WTC11 (cell line): ENCODE measurements at regions not wholly inside any gene's neighbourhood (a gene's known extent, or its start where the extent isn't known, plus 50 kb on each side); places are given as distances from the start of the nearest gene placed in this dataset.

Source experiments
- ATAC-seq: fragments of 200-7000 bp; cut with Tn5 transposase; 2 replicates; pipeline ENCODE4 v1.10.0; 2021; ENCODE audit warnings: mild to moderate bottlenecking, moderate library complexity
- CTCF ChIA-PET: fragments of 300-600 bp; sonication (Branson Sonifier 250); formaldehyde crosslinking; loops from one replicate; lab custom pipeline; 2021; ENCODE audit warnings: antibody characterized with exemption; lab: Charles Lee
- POLR2A ChIA-PET: fragments of 350-600 bp; sonication (Branson Sonifier 250); formaldehyde crosslinking; loops from one replicate; lab custom pipeline; 2021; ENCODE audit warnings: antibody characterized with exemption; lab: Charles Lee
- DNase-seq: peaks from one replicate; pipeline ENCODE4 v3.0.0; 2021; ENCODE audit warnings: low spot score
- H3K27ac Mint-ChIP-seq: 2 replicates; pipeline ENCODE4 v1.8.0; 2021; ENCODE audit warnings: mixed read lengths
- H3K27me3 Mint-ChIP-seq: 2 replicates; pipeline ENCODE4 v1.8.0; 2021; ENCODE audit warnings: low read depth, mild to moderate bottlenecking, moderate library complexity, mixed read lengths
- H3K36me3 Mint-ChIP-seq: 2 replicates; pipeline ENCODE4 v1.8.0; 2021; ENCODE audit warnings: mixed read lengths
- H3K4me1 Mint-ChIP-seq: 2 replicates; pipeline ENCODE4 v1.8.0; 2022; ENCODE audit warnings: mixed read lengths
- H3K4me3 Mint-ChIP-seq: 2 replicates; pipeline ENCODE4 v1.8.0; 2021; ENCODE audit warnings: mild to moderate bottlenecking, moderate library complexity, mixed read lengths
- H3K9me3 Mint-ChIP-seq: 2 replicates; pipeline ENCODE4 v1.8.0; 2021; ENCODE audit warnings: mixed read lengths
- ATF1 ChIP-seq: sonication (generic); formaldehyde crosslinking; IDR thresholded peaks from 2 replicates; pipeline ENCODE4 v1.8.1; 2023; ENCODE audit warnings: mild to moderate bottlenecking, moderate library complexity, missing genetic modification reagents
- ATF2 ChIP-seq: sonication (generic); formaldehyde crosslinking; IDR thresholded peaks from 2 replicates; pipeline ENCODE4 v1.8.1; 2022; ENCODE audit warnings: low read depth, missing genetic modification reagents, borderline replicate concordance
- CBFB ChIP-seq: sonication (generic); formaldehyde crosslinking; IDR thresholded peaks from 2 replicates; pipeline ENCODE4 v1.8.1; 2022; ENCODE audit warnings: mild to moderate bottlenecking, low read depth, missing genetic modification reagents
- EMX1 ChIP-seq: fragments of 250-450 bp; sonication (Bioruptor Pico); IDR thresholded peaks from 2 replicates; pipeline ENCODE4 v1.8.0; 2021; ENCODE audit warnings: mild to moderate bottlenecking
- ESRRA ChIP-seq: sonication (generic); formaldehyde crosslinking; IDR thresholded peaks from 2 replicates; pipeline ENCODE4 v1.8.1; 2022; ENCODE audit warnings: mild to moderate bottlenecking, missing genetic modification reagents, borderline replicate concordance
- FOXJ3 ChIP-seq: sonication (generic); formaldehyde crosslinking; IDR thresholded peaks from 2 replicates; pipeline ENCODE4 v1.9.0; 2021; ENCODE audit warnings: missing genetic modification reagents, mild to moderate bottlenecking, borderline replicate concordance
- FOXK1 ChIP-seq: sonication (generic); formaldehyde crosslinking; IDR thresholded peaks from 2 replicates; pipeline ENCODE4 v1.8.0; 2022; ENCODE audit warnings: mild to moderate bottlenecking, moderate library complexity, missing genetic modification reagents
- GTF2I ChIP-seq: fragments of 250-450 bp; sonication (Bioruptor Pico); conservative IDR thresholded peaks from 2 replicates; pipeline ENCODE4 v1.4.0; 2021; ENCODE audit warnings: mild to moderate bottlenecking
- IRF2 ChIP-seq: sonication (generic); formaldehyde crosslinking; IDR thresholded peaks from 2 replicates; pipeline ENCODE4 v1.8.0; 2022; ENCODE audit warnings: low read depth, missing genetic modification reagents, borderline replicate concordance
- MYBL2 ChIP-seq: sonication (generic); formaldehyde crosslinking; IDR thresholded peaks from 2 replicates; pipeline ENCODE4 v1.8.1; 2023; ENCODE audit warnings: mild to moderate bottlenecking, moderate library complexity, missing genetic modification reagents
- NR3C1 ChIP-seq: sonication (generic); formaldehyde crosslinking; conservative IDR thresholded peaks from 2 replicates; pipeline ENCODE4 v1.8.1; 2023; ENCODE audit warnings: low read depth, mild to moderate bottlenecking, missing genetic modification reagents
- PRDM15 ChIP-seq: sonication (generic); formaldehyde crosslinking; IDR thresholded peaks from 2 replicates; pipeline ENCODE4 v1.8.0; 2022; ENCODE audit warnings: missing genetic modification reagents
- SP1 ChIP-seq: sonication (generic); formaldehyde crosslinking; conservative IDR thresholded peaks from 2 replicates; pipeline ENCODE4 v1.8.1; 2022; ENCODE audit warnings: missing genetic modification reagents
- TEAD1 ChIP-seq: sonication (generic); formaldehyde crosslinking; IDR thresholded peaks from 2 replicates; pipeline ENCODE4 v1.8.0; 2022; ENCODE audit warnings: mild to moderate bottlenecking, missing genetic modification reagents
- ZNF219 ChIP-seq: sonication (generic); formaldehyde crosslinking; IDR thresholded peaks from 2 replicates; pipeline ENCODE4 v1.8.0; 2023; ENCODE audit warnings: missing genetic modification reagents, mild to moderate bottlenecking, borderline replicate concordance
- ZNF317 ChIP-seq: sonication (generic); formaldehyde crosslinking; IDR thresholded peaks from 2 replicates; pipeline ENCODE4 v1.8.1; 2023; ENCODE audit warnings: low read depth, mild to moderate bottlenecking, moderate library complexity, missing genetic modification reagents, borderline replicate concordance
- ZNF423 ChIP-seq: fragments of 250-450 bp; sonication (Bioruptor Pico); IDR thresholded peaks from 2 replicates; pipeline ENCODE4 v2.1.2; 2022; ENCODE audit warnings: mild to moderate bottlenecking, moderate library complexity
- ZNF512 ChIP-seq: sonication (generic); formaldehyde crosslinking; IDR thresholded peaks from 2 replicates; pipeline ENCODE4 v1.8.1; 2022; ENCODE audit warnings: missing genetic modification reagents, borderline replicate concordance
- TF ChIP-seq, protein P1 (sequence below): fragments of 250-450 bp; sonication (Bioruptor Pico); conservative IDR thresholded peaks from 2 replicates; pipeline ENCODE4 v1.9.0; 2021; ENCODE audit warnings: mild to moderate bottlenecking
- TF ChIP-seq, protein P2 (sequence below): sonication (generic); formaldehyde crosslinking; IDR thresholded peaks from 2 replicates; pipeline ENCODE4 v1.8.1; 2022; ENCODE audit warnings: mild to moderate bottlenecking, moderate library complexity, missing genetic modification reagents
- TF ChIP-seq, protein P3 (sequence below): fragments of 250-450 bp; sonication (Bioruptor Pico); IDR thresholded peaks from 2 replicates; pipeline ENCODE4 v1.8.0; 2021; ENCODE audit warnings: mild to moderate bottlenecking
- TF ChIP-seq, protein P4 (sequence below): fragments of 250-450 bp; sonication (Bioruptor Pico); IDR thresholded peaks from 2 replicates; pipeline ENCODE4 v1.9.0; 2021; ENCODE audit warnings: mild to moderate bottlenecking

GRCh38 chr19:16022251-16022650, 54.0 kb upstream of the TPM4 start:
- ATAC-seq (no peak), DNase-seq (no peak)
- H3K4me3 Mint-ChIP-seq = no peak overlapping the region
- no peaks in the 10 kb centered on the region for H3K36me3 Mint-ChIP-seq
- ChIA-PET CTCF (no interaction called here), POLR2A (interaction anchor here (0.6 kb wide), 1 partner anchor 554 kb away, joined by 6 read pairs; no protein-coding TSS in a partner anchor)
- no peaks in the 10 kb centered on the region for H3K9me3 Mint-ChIP-seq
- no peak for TF ChIP-seq MYBL2 (CRISPR knock-in tag)
- TF ChIP-seq, protein P1, sequence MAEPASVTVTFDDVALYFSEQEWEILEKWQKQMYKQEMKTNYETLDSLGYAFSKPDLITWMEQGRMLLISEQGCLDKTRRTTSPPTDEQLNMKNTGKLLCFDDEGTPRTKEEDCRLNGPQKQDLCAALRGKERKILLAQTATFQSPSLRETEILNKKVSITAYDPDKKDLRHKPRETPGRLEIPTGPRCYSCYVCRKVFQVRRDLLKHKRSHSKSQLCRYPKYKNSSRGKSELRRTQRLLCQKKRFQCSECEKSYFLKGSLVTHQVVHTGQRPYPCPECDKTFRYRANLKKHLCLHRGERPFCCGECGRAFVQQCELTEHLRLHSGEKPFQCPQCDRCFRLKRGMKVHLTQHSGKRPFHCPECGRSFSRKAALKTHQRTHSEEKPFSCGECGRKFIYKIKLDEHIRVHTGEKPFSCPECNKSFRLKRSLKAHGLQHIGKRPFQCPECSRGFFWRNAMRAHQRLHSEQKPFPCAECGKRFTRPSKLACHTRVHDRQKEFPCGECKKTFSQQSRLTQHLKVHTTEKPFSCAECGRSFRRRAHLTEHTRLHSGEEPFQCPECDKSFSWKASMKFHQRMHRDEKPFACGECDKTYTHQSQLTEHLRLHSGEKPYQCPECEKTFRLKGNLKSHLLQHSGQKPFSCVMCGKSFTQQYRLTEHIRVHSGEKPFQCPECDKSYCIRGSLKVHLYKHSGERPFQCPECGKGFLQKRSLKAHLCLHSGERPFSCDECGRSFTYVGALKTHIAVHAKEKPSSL (CRISPR knock-in tag) = no peak
- no peak for TF ChIP-seq GTF2I (CRISPR knock-in tag)
- no peak for TF ChIP-seq NR3C1 (CRISPR knock-in tag)
- TF ChIP-seq TEAD1 (CRISPR knock-in tag) = no peak
- TF ChIP-seq ATF1 (CRISPR knock-in tag) = no peak
- no peak for TF ChIP-seq SP1
- no peak for TF ChIP-seq EMX1
- TF ChIP-seq CBFB = no peak
- no peak for TF ChIP-seq ZNF317 (CRISPR knock-in tag)
- no peak for TF ChIP-seq ESRRA (CRISPR knock-in tag)
- no peak for TF ChIP-seq ZNF512 (CRISPR knock-in tag)
- no peaks in the 10 kb centered on the region for H3K4me1 Mint-ChIP-seq
- no peak overlapping the region for H3K27ac Mint-ChIP-seq
- no peaks in the 10 kb centered on the region for H3K27me3 Mint-ChIP-seq

DNA sequence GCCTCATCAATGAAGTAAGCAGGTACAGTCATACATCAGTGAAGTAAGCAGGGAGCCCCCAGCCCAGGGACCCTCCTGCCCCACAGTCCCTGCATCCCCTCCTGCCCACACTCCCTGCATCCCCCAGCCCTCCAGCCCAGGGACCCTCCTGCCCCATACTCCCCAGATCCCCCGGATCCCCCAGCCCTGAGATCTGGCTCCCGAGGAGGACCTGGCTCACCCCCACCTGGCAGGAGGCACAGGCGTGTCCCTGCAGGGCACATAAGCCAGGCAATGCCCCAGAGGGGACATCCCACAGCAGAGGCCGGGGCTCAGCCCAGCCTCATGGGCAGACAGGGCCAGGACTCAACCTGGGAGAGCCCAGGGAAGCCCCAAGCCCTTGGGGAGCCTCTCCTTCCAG, 53.6 kb upstream of the TPM4 start:
- CTCF ChIA-PET = interaction anchor here (1.3 kb wide), 1 partner anchor 19 kb away, joined by 3 read pairs; no protein-coding TSS in a partner anchor
- POLR2A ChIA-PET = interaction anchor here (0.6 kb wide), 1 partner anchor 555 kb away, joined by 6 read pairs; no protein-coding TSS in a partner anchor
- Mint-ChIP-seq H3K27me3 (no peaks in the 10 kb centered on the region), H3K4me1 (no peaks in the 10 kb centered on the region), H3K36me3 (no peaks in the 10 kb centered on the region), H3K9me3 (no peaks in the 10 kb centered on the region), H3K27ac (no peak overlapping the region), H3K4me3 (no peak overlapping the region)
- no peak for ATAC-seq
- no peak for DNase-seq
- TF ChIP-seq IRF2 (CRISPR knock-in tag) (no peak), PRDM15 (no peak), FOXK1 (CRISPR knock-in tag) (no peak), ZNF219 (no peak), NR3C1 (CRISPR knock-in tag) (no peak), FOXJ3 (no peak), ATF2 (no peak), ZNF423 (CRISPR knock-in tag) (no peak)
- TF ChIP-seq, protein P2, sequence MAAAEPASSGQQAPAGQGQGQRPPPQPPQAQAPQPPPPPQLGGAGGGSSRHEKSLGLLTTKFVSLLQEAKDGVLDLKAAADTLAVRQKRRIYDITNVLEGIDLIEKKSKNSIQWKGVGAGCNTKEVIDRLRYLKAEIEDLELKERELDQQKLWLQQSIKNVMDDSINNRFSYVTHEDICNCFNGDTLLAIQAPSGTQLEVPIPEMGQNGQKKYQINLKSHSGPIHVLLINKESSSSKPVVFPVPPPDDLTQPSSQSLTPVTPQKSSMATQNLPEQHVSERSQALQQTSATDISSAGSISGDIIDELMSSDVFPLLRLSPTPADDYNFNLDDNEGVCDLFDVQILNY (CRISPR knock-in tag) = no peak
- TF ChIP-seq, protein P3, sequence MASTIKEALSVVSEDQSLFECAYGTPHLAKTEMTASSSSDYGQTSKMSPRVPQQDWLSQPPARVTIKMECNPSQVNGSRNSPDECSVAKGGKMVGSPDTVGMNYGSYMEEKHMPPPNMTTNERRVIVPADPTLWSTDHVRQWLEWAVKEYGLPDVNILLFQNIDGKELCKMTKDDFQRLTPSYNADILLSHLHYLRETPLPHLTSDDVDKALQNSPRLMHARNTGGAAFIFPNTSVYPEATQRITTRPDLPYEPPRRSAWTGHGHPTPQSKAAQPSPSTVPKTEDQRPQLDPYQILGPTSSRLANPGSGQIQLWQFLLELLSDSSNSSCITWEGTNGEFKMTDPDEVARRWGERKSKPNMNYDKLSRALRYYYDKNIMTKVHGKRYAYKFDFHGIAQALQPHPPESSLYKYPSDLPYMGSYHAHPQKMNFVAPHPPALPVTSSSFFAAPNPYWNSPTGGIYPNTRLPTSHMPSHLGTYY (CRISPR knock-in tag) = no peak
- TF ChIP-seq, protein P4, sequence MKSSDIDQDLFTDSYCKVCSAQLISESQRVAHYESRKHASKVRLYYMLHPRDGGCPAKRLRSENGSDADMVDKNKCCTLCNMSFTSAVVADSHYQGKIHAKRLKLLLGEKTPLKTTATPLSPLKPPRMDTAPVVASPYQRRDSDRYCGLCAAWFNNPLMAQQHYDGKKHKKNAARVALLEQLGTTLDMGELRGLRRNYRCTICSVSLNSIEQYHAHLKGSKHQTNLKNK (CRISPR knock-in tag) = no peak
